ENCODE measurements at regions not wholly inside any gene's neighbourhood (a gene's known extent, or its start where the extent isn't known, plus 50 kb on each side); places are given as distances from the start of the nearest gene placed in this dataset.

GRCh38 chr10:23918839-23919238 lies 290.1 kb upstream of the KIAA1217 start:
- Histone ChIP-seq H3K27me3 (ENCODE audit: control insufficient read depth in 2 of 2, insufficient read depth in 2 of 2, low read length in 2 of 2) (no peaks in the 10 kb centered on the region), H3K4me2 (ENCODE audit: insufficient read depth, low read length) (no peak overlapping the region), H3K4me3 (replicated peaks in 1 of 3; ENCODE audit: insufficient read depth in 1 of 3, low read depth in 1 of 3, low read length in 3 of 3) (no peak overlapping the region), H3K9me1 (replicated peaks; ENCODE audit: control insufficient read depth, extremely low read depth, insufficient read depth, low read length) (no peaks in the 10 kb centered on the region), H3K27ac (ENCODE audit: insufficient read depth, low read depth, low read length) (no peak overlapping the region), H2AFZ (ENCODE audit: low read depth, low read length) (no peak overlapping the region), H3K9ac (replicated peaks; ENCODE audit: extremely low read depth, insufficient read depth, low read length) (no peak overlapping the region), H4K20me1 (replicated peaks; ENCODE audit: control insufficient read depth, extremely low read depth, insufficient read depth, low read length) (no peaks in the 10 kb centered on the region), H3K79me2 (ENCODE audit: control insufficient read depth, insufficient read depth, low read length) (no peaks in the 10 kb centered on the region), H3K9me3 (replicated peaks; ENCODE audit: control insufficient read depth, insufficient read depth, low read length) (no peaks in the 10 kb centered on the region), H3K4me1 (ENCODE audit: control insufficient read depth, extremely low read depth, insufficient read depth, low read length) (no peaks in the 10 kb centered on the region), H3K36me3 (ENCODE audit: control insufficient read depth in 2 of 2, extremely low read depth in 1 of 2, insufficient read depth in 2 of 2, low read length in 2 of 2) (no peaks in the 10 kb centered on the region)
- intact Hi-C loops (cut with micrococcal nuclease), result no loop called here
- DNase-seq (ENCODE audit: low read depth, low spot score) (no peak), FAIRE-seq (no peak)
- dilution Hi-C loops (cut with MboI; ENCODE audit: extremely low pct_ligation_motif_present, low sequenced_read_pairs), result no loop called here
- ChIA-PET CTCF (no interaction called here), POLR2A (no interaction called here)
- BruUV-seq (replicated peaks), result no TSS peak
- TF ChIP-seq JUN (IDR thresholded peaks at IDR 0.05; ENCODE audit: borderline replicate concordance, insufficient read depth, insufficient read length, low read depth) (no peak), MAX (IDR thresholded peaks at IDR 0.05; ENCODE audit: insufficient read depth, insufficient read length) (no peak), POLR2A (IDR thresholded peaks at IDR 0.05; ENCODE audit: low read depth, low read length) (no peak), MYC (IDR thresholded peaks at IDR 0.05; ENCODE audit: low read depth, low read length) (no peak), FOS (IDR thresholded peaks at IDR 0.05; ENCODE audit: borderline replicate concordance, insufficient read depth, low read length) (no peak), CTCF (IDR thresholded peaks at IDR 0.05; ENCODE audit: extremely low read depth in 1 of 2, insufficient read depth in 1 of 2, low read depth in 1 of 2, low read length in 2 of 2) (no peak)
